Epithelial cell of esophagus (primary cell): ENCODE measurements at regions not wholly inside any gene's neighbourhood (a gene's known extent, or its start where the extent isn't known, plus 50 kb on each side); places are given as distances from the start of the nearest gene placed in this dataset.
A peak's percentile ranks its signal among the peaks of the same experiment; 100 is the strongest.

Source experiments
- DNase-seq: peaks from one replicate; pipeline ENCODE4 v3.0.0; 2010; ENCODE audit warnings: low read depth
- H3K4me3 ChIP-seq: 2 replicates; pipeline ENCODE4 v1.5.1; 2011; ENCODE audit warnings: mild to moderate bottlenecking, low read length, control low read depth
- CTCF ChIP-seq: IDR thresholded peaks from 2 replicates; pipeline ENCODE4 v1.5.1; 2011; ENCODE audit warnings: low read depth, mild to moderate bottlenecking, low read length, control low read depth, inconsistent platforms; ENCODE audit not compliant: insufficient read depth; ENCODE audit errors: missing control alignments

- no peak overlapping the region for H3K4me3 ChIP-seq
- TF ChIP-seq CTCF = no peak
- DNase-seq = no peak
Observed at GRCh38 chr2:220628252-220628651, 943.9 kb downstream of the EPHA4 start.

GRCh38 chr2:220641137-220641536 is 931.0 kb downstream of the EPHA4 start:
- no peak for DNase-seq
- H3K4me3 ChIP-seq = no peak overlapping the region
- TF ChIP-seq CTCF = no peak

GRCh38 chr2:220646424-220646823 is 925.7 kb downstream of the EPHA4 start:
- TF ChIP-seq CTCF = no peak
- DNase-seq = no peak

GRCh38 chr2:220648628-220649027 is 923.5 kb downstream of the EPHA4 start:
- DNase-seq = peak; percentile 56
- TF ChIP-seq CTCF = no peak
- no peak overlapping the region for H3K4me3 ChIP-seq

More at GRCh38 chr2:220646424-220646823, 925.7 kb downstream of the EPHA4 start:
- no peak overlapping the region for H3K4me3 ChIP-seq

- peak; percentile 59 for DNase-seq
- no peak overlapping the region for H3K4me3 ChIP-seq
- no peak for TF ChIP-seq CTCF
Observed at GRCh38 chr2:220653776-220654175, 918.3 kb downstream of the EPHA4 start.

- no peak for TF ChIP-seq CTCF
- no peak for DNase-seq
- no peak overlapping the region for H3K4me3 ChIP-seq
Observed at GRCh38 chr2:220654322-220654721, 917.8 kb downstream of the EPHA4 start.

- no peak overlapping the region for H3K4me3 ChIP-seq
- TF ChIP-seq CTCF = no peak
- peak; percentile 94 for DNase-seq
Observed at GRCh38 chr2:220660277-220661145, 911.6 kb downstream of the EPHA4 start.
